ENCODE measurements at regions not wholly inside any gene's neighbourhood (a gene's known extent, or its start where the extent isn't known, plus 50 kb on each side); places are given as distances from the start of the nearest gene placed in this dataset.

GRCh38 chr6:41455818-41456217 lies 90.4 kb upstream of the FOXP4 start:
- H3K4me2 ChIP-seq (ENCODE audit: low read depth, low read length, poor library complexity, severe bottlenecking): no peak overlapping the region
- no peak overlapping the region for H3K9ac ChIP-seq (ENCODE audit: low read length)
- H3K9me2 ChIP-seq (replicated peaks; ENCODE audit: insufficient read depth, low read length): no peaks in the 10 kb centered on the region
- no peaks in the 10 kb centered on the region for H3K36me3 ChIP-seq (ENCODE audit: low read length)
- H3K27me3 ChIP-seq (ENCODE audit: low read length): no peaks in the 10 kb centered on the region
- H3F3A ChIP-seq (ENCODE audit: insufficient read depth): no peaks in the 10 kb centered on the region
- H3K27ac ChIP-seq (ENCODE audit: low read depth, low read length): no peak overlapping the region
- no peaks in the 10 kb centered on the region for H4K20me1 ChIP-seq (ENCODE audit: low read depth, low read length)
- no peak overlapping the region for H3K4me3 ChIP-seq (ENCODE audit: insufficient read depth, low read length, poor library complexity, severe bottlenecking)
- H2AFZ ChIP-seq (ENCODE audit: low read depth, low read length, severe bottlenecking): no peak overlapping the region
- no peak for TF ChIP-seq EZH2phosphoT487 (conservative IDR thresholded peaks at IDR 0.05; ENCODE audit: low read length)
- TF ChIP-seq, protein P1, sequence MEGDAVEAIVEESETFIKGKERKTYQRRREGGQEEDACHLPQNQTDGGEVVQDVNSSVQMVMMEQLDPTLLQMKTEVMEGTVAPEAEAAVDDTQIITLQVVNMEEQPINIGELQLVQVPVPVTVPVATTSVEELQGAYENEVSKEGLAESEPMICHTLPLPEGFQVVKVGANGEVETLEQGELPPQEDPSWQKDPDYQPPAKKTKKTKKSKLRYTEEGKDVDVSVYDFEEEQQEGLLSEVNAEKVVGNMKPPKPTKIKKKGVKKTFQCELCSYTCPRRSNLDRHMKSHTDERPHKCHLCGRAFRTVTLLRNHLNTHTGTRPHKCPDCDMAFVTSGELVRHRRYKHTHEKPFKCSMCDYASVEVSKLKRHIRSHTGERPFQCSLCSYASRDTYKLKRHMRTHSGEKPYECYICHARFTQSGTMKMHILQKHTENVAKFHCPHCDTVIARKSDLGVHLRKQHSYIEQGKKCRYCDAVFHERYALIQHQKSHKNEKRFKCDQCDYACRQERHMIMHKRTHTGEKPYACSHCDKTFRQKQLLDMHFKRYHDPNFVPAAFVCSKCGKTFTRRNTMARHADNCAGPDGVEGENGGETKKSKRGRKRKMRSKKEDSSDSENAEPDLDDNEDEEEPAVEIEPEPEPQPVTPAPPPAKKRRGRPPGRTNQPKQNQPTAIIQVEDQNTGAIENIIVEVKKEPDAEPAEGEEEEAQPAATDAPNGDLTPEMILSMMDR (IDR thresholded peaks at IDR 0.05; ENCODE audit: insufficient read depth, low read length, poor library complexity, severe bottlenecking): no peak
- H3K79me2 ChIP-seq (ENCODE audit: insufficient read depth, low read length): no peaks in the 10 kb centered on the region
- H3K9me3 ChIP-seq (ENCODE audit: insufficient read depth, low read length): no peaks in the 10 kb centered on the region

DNA sequence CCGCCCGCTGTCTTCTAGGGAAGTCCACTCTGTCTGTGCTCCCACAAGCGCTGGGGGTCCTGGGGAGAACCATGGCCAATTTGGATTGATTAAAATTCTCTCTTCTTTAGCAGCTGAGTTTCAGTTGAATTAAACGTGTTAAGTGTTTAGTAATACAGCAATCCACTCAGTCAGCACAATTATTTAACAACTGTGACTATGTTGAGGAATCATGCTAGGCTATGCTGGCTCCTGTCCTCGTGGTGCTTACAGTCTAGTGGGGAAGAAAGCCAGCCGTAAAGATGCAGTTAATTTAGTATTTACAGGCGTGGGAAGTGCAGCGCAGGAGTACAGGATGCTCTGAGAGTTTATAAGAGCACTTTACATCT lies 88.9 kb upstream of the FOXP4 start:
- no peaks in the 10 kb centered on the region for H3F3A ChIP-seq (ENCODE audit: insufficient read depth)
- H3K9ac ChIP-seq (ENCODE audit: low read length): no peak overlapping the region
- H2AFZ ChIP-seq (ENCODE audit: low read depth, low read length, severe bottlenecking): no peak overlapping the region
- no peaks in the 10 kb centered on the region for H4K20me1 ChIP-seq (ENCODE audit: low read depth, low read length)
- H3K27me3 ChIP-seq (ENCODE audit: low read length): no peaks in the 10 kb centered on the region
- H3K27ac ChIP-seq (ENCODE audit: low read depth, low read length): no peak overlapping the region
- H3K9me3 ChIP-seq (ENCODE audit: insufficient read depth, low read length): no peaks in the 10 kb centered on the region
- no peak overlapping the region for H3K4me3 ChIP-seq (ENCODE audit: insufficient read depth, low read length, poor library complexity, severe bottlenecking)
- no peaks in the 10 kb centered on the region for H3K9me2 ChIP-seq (replicated peaks; ENCODE audit: insufficient read depth, low read length)
- no peaks in the 10 kb centered on the region for H3K36me3 ChIP-seq (ENCODE audit: low read length)
- no peak overlapping the region for H3K4me2 ChIP-seq (ENCODE audit: low read depth, low read length, poor library complexity, severe bottlenecking)
- TF ChIP-seq, protein P1 (IDR thresholded peaks at IDR 0.05; ENCODE audit: insufficient read depth, low read length, poor library complexity, severe bottlenecking): no peak
- TF ChIP-seq EZH2phosphoT487 (conservative IDR thresholded peaks at IDR 0.05; ENCODE audit: low read length): no peak
- H3K79me2 ChIP-seq (ENCODE audit: insufficient read depth, low read length): no peaks in the 10 kb centered on the region

DNA sequence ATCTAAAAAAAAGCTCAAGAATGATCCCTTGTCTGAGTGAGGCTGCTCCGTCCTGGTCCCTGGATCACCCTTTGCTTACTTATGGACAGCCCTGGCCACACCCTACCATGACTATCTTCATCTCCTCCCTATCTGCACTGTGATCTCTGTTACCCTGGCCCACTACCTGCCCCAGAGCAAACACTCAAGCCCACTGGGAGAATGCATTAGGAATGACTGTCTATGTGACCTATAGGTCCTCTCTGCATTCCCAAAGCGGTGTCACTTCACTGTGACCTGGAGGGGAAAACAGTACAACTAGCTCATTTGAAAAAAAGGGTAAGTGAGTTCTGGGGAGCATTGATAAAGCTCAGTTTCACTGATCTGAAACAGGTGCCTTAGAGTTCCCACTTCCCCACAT lies 86.4 kb upstream of the FOXP4 start:
- H3K36me3 ChIP-seq (ENCODE audit: low read length): no peaks in the 10 kb centered on the region
- no peak overlapping the region for H2AFZ ChIP-seq (ENCODE audit: low read depth, low read length, severe bottlenecking)
- H3K9ac ChIP-seq (ENCODE audit: low read length): no peak overlapping the region
- H3K9me2 ChIP-seq (replicated peaks; ENCODE audit: insufficient read depth, low read length): no peaks in the 10 kb centered on the region
- no peak overlapping the region for H3K27ac ChIP-seq (ENCODE audit: low read depth, low read length)
- H3K4me3 ChIP-seq (ENCODE audit: insufficient read depth, low read length, poor library complexity, severe bottlenecking): no peak overlapping the region
- no peak for TF ChIP-seq EZH2phosphoT487 (conservative IDR thresholded peaks at IDR 0.05; ENCODE audit: low read length)
- TF ChIP-seq, protein P1 (IDR thresholded peaks at IDR 0.05; ENCODE audit: insufficient read depth, low read length, poor library complexity, severe bottlenecking): no peak
- H3F3A ChIP-seq (ENCODE audit: insufficient read depth): no peaks in the 10 kb centered on the region
- H3K27me3 ChIP-seq (ENCODE audit: low read length): no peaks in the 10 kb centered on the region
- no peaks in the 10 kb centered on the region for H4K20me1 ChIP-seq (ENCODE audit: low read depth, low read length)
- H3K4me2 ChIP-seq (ENCODE audit: low read depth, low read length, poor library complexity, severe bottlenecking): no peak overlapping the region
- no peaks in the 10 kb centered on the region for H3K79me2 ChIP-seq (ENCODE audit: insufficient read depth, low read length)
- no peaks in the 10 kb centered on the region for H3K9me3 ChIP-seq (ENCODE audit: insufficient read depth, low read length)
